Fibroblast of skin of scalp (primary cell): ENCODE measurements at regions not wholly inside any gene's neighbourhood (a gene's known extent, or its start where the extent isn't known, plus 50 kb on each side); places are given as distances from the start of the nearest gene placed in this dataset.
"Not testable (repeated sequence)": the region's sequence is repeated elsewhere in the genome, so short reads cannot be mapped to it uniquely, and the experiment has no call there.

Experiments
- DNase-seq: peaks from one replicate; pipeline ENCODE4 v3.0.0-alpha.2; 2013

- no peak for DNase-seq
These were observed 62.8 kb upstream of the EIF5 start for GRCh38 chr14:103271189-103271588.

GRCh38 chr14:103273145-103273744 lies 60.8 kb upstream of the EIF5 start:
- DNase-seq, result no peak

DNA sequence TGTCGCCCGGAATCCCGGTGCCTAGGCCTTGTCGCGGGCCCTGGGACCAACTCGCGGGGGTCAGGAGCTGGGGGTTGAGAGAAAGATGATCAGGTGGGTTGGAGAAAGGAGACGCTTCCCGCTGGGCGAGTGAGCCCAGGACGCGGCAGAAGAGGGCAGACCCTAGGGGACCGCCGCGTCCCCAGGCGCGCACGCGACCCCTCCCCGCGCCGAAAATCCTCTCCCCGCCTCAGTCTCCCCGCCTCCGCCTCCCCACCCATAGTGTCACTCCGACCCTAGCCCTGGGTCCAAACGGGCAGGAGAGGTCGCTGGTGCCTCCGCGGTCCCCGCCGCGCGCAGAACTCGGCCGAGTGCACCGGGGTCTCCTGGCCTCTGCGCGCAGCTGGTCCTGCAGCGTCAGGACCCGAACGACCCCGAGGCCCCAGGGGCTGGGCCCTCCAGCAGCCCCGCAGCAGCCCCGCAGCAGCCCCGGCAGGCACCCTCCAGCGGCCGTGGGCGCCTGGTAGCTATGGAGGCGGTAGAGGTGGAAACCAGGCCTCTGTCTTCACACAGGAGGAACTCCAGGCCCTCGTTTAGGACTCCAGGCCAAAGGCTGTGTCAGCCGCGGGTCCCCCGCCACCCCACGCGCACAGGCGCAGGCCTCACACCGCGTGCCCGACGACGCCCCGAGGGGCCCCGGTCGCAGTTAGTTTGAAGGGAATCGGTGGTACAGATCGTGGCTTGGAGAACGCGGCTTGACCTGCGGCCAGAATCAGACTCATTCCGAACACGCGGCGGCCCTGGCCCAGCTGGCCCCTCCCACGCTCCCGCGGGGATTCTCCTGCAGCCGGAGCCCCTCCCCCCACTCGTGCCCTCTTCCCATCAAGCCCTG lies 60.1 kb upstream of the EIF5 start:
- DNase-seq, result no peak

DNA sequence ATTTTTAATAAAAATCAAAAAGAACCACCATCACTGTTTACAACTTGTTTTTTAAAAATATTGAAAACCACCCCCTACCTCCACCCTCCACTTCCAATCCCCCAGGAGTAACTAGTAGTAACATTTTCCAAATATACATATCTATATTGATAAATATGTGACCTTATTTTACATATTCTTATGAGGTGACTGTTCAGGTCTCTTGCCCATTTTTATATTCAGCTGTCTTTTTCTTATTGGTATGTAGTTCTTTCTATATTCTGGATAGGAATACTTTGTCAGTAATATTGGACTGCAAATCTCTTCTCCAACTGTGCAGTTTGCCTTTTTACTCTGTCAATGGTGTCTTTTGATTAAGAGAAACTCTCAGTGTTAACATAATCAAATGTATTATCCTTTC lies 59.0 kb upstream of the EIF5 start:
- DNase-seq, result no peak

GRCh38 chr14:103277931-103278330 lies 56.1 kb upstream of the EIF5 start:
- DNase-seq, result no peak

- DNase-seq, result no peak
These were observed 54.7 kb upstream of the EIF5 start for GRCh38 chr14:103279142-103280025.

- no peak for DNase-seq
These were observed 53.6 kb upstream of the EIF5 start for GRCh38 chr14:103280278-103280928.

GRCh38 chr14:103281496-103282231 lies 52.4 kb upstream of the EIF5 start:
- DNase-seq, result peak; percentile 39

DNA sequence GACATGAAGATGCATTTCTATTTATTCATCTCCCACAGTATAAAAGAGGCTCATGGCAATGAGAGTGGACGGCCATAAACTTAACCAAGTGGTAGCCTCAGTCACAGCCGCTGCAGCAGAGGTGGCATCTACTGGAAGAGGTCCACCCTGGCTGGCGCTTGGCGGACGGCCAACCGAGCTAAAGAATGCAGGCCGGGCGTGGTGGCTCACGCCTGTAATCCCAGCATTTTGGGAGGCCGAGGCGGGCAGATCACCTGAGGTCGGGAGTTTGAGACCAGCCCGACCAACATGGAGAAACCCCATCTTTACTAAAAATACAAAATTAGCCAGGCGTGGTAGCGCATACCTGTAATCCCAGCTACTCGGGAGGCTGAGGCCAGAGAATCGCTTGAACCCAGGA lies 51.7 kb upstream of the EIF5 start:
- not testable (repeated sequence) for DNase-seq

DNA sequence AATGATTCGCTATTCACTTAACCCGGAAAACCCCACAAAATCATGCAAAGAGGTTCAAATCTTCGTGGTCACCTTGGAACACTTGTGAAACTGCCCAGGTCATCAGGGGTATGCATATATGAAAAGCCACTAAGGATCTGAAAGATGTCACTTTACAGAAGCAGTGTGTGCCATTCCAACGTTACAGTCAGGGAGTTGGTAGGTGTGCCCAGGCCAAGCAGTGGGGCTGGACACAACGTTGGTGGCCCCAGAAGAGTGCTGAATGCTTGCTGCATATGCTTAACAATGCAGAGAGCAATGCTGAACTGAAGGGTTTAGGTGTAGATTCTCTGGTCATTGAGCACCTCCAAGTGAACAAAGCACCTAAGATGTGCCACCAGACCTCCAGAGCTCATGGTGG lies 51.1 kb upstream of the EIF5 start:
- DNase-seq, result no peak

DNA sequence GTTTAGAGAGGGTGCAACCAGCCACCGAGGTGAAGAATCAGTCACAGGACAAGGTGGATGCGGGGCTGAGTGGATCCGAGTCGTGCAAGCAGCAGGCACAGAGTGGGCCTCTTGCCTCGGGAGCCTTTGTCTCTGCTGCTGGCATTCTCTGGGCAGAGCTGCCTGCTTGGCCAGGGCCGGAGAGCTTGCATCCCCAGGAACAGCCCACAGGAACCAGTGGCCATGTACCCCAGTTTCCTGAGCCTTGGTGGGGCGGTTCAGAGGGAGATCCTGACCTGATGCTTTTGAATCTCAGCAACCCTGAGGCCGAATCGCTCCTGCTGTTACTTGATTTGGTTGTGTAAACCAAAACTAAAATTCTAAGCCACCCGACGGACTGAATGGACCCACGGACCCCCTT lies 50.1 kb upstream of the EIF5 start:
- DNase-seq, result no peak
